Neural cell (in vitro differentiated cells): ENCODE measurements at regions not wholly inside any gene's neighbourhood (a gene's known extent, or its start where the extent isn't known, plus 50 kb on each side); places are given as distances from the start of the nearest gene placed in this dataset.

Source experiments
- H2AFZ ChIP-seq: fragments of 200-600, 300-800 bp; sonication (generic), shearing (Covaris generic); 2 replicates; pipeline ENCODE4 v1.6.0; 2014; ENCODE audit warnings: low read depth, mild to moderate bottlenecking, antibody characterized with exemption, low read length, moderate library complexity
- H3F3A ChIP-seq: fragments of 200-600 bp; shearing (Covaris generic); 2 replicates; pipeline ENCODE4 v1.6.1; 2016; ENCODE audit warnings: mild to moderate bottlenecking, moderate library complexity, mixed read lengths, antibody characterized with exemption, low read length; ENCODE audit not compliant: insufficient read depth, poor library complexity, severe bottlenecking
- H3K27ac ChIP-seq: fragments of 200-600, 300-800 bp; sonication (generic), shearing (Covaris generic); 2 replicates; pipeline ENCODE4 v1.5.1; 2014; ENCODE audit warnings: mild to moderate bottlenecking, low read length, moderate library complexity
- H3K27me3 ChIP-seq: fragments of 300-800, 200-600 bp; sonication (generic), shearing (Covaris generic); 2 replicates; pipeline ENCODE4 v1.6.0; 2014; ENCODE audit warnings: mild to moderate bottlenecking, low read depth, low read length, moderate library complexity; ENCODE audit not compliant: insufficient read depth
- H3K36me3 ChIP-seq: fragments of 300-800, 200-600 bp; sonication (generic), shearing (Covaris generic); 2 replicates; pipeline ENCODE4 v1.5.1; 2014; ENCODE audit warnings: mild to moderate bottlenecking, antibody characterized with exemption, low read length, moderate library complexity; ENCODE audit not compliant: insufficient read depth
- H3K4me2 ChIP-seq: fragments of 300-800, 200-600 bp; sonication (generic), shearing (Covaris generic); 2 replicates; pipeline ENCODE4 v1.6.0; 2014; ENCODE audit warnings: mild to moderate bottlenecking, low read length
- H3K4me3 ChIP-seq: fragments of 300-800, 200-600 bp; sonication (generic), shearing (Covaris generic); 2 replicates; pipeline ENCODE4 v1.5.1; 2014; ENCODE audit warnings: mild to moderate bottlenecking, low read length, moderate library complexity
- H3K79me2 ChIP-seq: fragments of 200-600 bp; shearing (Covaris generic); replicated peaks from 2 replicates; pipeline ENCODE4 v1.6.0; 2014; ENCODE audit warnings: mild to moderate bottlenecking, low read length, moderate library complexity; ENCODE audit not compliant: insufficient read depth
- H3K9ac ChIP-seq: fragments of 300-800, 200-600 bp; sonication (generic), shearing (Covaris generic); 2 replicates; pipeline ENCODE4 v1.6.1; 2016; ENCODE audit warnings: mild to moderate bottlenecking, low read length, mixed read lengths
- H3K9me2 ChIP-seq: fragments of 200-600 bp; shearing (Covaris generic); 2 replicates; pipeline ENCODE4 v1.6.1; 2016; ENCODE audit warnings: mild to moderate bottlenecking, low read length, mixed read lengths; ENCODE audit not compliant: insufficient read depth
- H3K9me3 ChIP-seq: fragments of 200-600, 300-800 bp; sonication (generic), shearing (Covaris generic); 2 replicates; pipeline ENCODE4 v1.6.1; 2016; ENCODE audit warnings: mild to moderate bottlenecking, mixed run types, low read length, moderate library complexity, mixed read lengths
- H4K20me1 ChIP-seq: fragments of 200-600 bp; shearing (Covaris generic); 2 replicates; pipeline ENCODE4 v1.6.1; 2016; ENCODE audit warnings: mild to moderate bottlenecking, mixed run types; ENCODE audit not compliant: insufficient read depth
- CTCF ChIP-seq: fragments of 450-650 bp; IDR thresholded peaks from 2 replicates; pipeline ENCODE4 v1.5.1; 2014; ENCODE audit warnings: antibody characterized with exemption, mild to moderate bottlenecking, moderate library complexity; ENCODE audit not compliant: poor library complexity, severe bottlenecking
- EP300 ChIP-seq: fragments of 450-650 bp; conservative IDR thresholded peaks from 2 replicates; pipeline ENCODE4 v1.6.1; 2014; ENCODE audit warnings: antibody characterized with exemption, mild to moderate bottlenecking, moderate library complexity; ENCODE audit not compliant: poor library complexity, severe bottlenecking
- EZH2 ChIP-seq: fragments of 200-600, 300-800 bp; shearing (Covaris generic), sonication (generic); IDR thresholded peaks from 2 replicates; pipeline ENCODE4 v1.6.1; 2014; ENCODE audit warnings: antibody characterized with exemption, low read length, borderline replicate concordance, mild to moderate bottlenecking; ENCODE audit not compliant: insufficient read depth, poor library complexity, severe bottlenecking
- MXI1 ChIP-seq: fragments of 450-650 bp; conservative IDR thresholded peaks from 2 replicates; pipeline ENCODE4 v1.6.1; 2014; ENCODE audit warnings: antibody characterized with exemption, mild to moderate bottlenecking; ENCODE audit not compliant: poor library complexity, severe bottlenecking
- POLR2AphosphoS5 ChIP-seq: IDR thresholded peaks from 2 replicates; pipeline ENCODE4 v1.6.1; 2012
- RAD21 ChIP-seq: fragments of 450-650 bp; conservative IDR thresholded peaks from 2 replicates; pipeline ENCODE4 v1.6.1; 2014; ENCODE audit warnings: antibody characterized with exemption, mild to moderate bottlenecking, moderate library complexity
- SMC3 ChIP-seq: fragments of 450-650 bp; conservative IDR thresholded peaks from 2 replicates; pipeline ENCODE4 v1.6.1; 2014; ENCODE audit warnings: antibody characterized with exemption, mild to moderate bottlenecking, moderate library complexity; ENCODE audit not compliant: poor library complexity
- TAF1 ChIP-seq: IDR thresholded peaks from 2 replicates; pipeline ENCODE4 v1.6.1; 2012; ENCODE audit warnings: low read depth
- TF ChIP-seq, protein P1 (sequence below): IDR thresholded peaks from 2 replicates; pipeline ENCODE4 v1.6.1; 2012; ENCODE audit warnings: borderline replicate concordance

GRCh38 chr3:152539191-152539764 is 270.5 kb downstream of the MBNL1 start:
- Histone ChIP-seq H3K9me2 (no peaks in the 10 kb centered on the region), H3K79me2 (no peaks in the 10 kb centered on the region), H3K4me3 (no peak overlapping the region), H3K4me2 (no peak overlapping the region), H3K9ac (no peak overlapping the region), H3K36me3 (no peaks in the 10 kb centered on the region), H3K9me3 (no peaks in the 10 kb centered on the region), H3K27ac (no peak overlapping the region), H4K20me1 (no peaks in the 10 kb centered on the region), H3F3A (no peaks in the 10 kb centered on the region), H2AFZ (no peak overlapping the region), H3K27me3 (no peaks in the 10 kb centered on the region)
- TF ChIP-seq SMC3 (no peak), POLR2AphosphoS5 (no peak)
- TF ChIP-seq, protein P1, sequence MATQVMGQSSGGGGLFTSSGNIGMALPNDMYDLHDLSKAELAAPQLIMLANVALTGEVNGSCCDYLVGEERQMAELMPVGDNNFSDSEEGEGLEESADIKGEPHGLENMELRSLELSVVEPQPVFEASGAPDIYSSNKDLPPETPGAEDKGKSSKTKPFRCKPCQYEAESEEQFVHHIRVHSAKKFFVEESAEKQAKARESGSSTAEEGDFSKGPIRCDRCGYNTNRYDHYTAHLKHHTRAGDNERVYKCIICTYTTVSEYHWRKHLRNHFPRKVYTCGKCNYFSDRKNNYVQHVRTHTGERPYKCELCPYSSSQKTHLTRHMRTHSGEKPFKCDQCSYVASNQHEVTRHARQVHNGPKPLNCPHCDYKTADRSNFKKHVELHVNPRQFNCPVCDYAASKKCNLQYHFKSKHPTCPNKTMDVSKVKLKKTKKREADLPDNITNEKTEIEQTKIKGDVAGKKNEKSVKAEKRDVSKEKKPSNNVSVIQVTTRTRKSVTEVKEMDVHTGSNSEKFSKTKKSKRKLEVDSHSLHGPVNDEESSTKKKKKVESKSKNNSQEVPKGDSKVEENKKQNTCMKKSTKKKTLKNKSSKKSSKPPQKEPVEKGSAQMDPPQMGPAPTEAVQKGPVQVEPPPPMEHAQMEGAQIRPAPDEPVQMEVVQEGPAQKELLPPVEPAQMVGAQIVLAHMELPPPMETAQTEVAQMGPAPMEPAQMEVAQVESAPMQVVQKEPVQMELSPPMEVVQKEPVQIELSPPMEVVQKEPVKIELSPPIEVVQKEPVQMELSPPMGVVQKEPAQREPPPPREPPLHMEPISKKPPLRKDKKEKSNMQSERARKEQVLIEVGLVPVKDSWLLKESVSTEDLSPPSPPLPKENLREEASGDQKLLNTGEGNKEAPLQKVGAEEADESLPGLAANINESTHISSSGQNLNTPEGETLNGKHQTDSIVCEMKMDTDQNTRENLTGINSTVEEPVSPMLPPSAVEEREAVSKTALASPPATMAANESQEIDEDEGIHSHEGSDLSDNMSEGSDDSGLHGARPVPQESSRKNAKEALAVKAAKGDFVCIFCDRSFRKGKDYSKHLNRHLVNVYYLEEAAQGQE: no peak

- no peaks in the 10 kb centered on the region for H3K27me3 ChIP-seq
- no peaks in the 10 kb centered on the region for H3K36me3 ChIP-seq
- no peaks in the 10 kb centered on the region for H4K20me1 ChIP-seq
- no peak overlapping the region for H2AFZ ChIP-seq
- no peak overlapping the region for H3K27ac ChIP-seq
- H3K9me3 ChIP-seq: no peaks in the 10 kb centered on the region
- H3K9me2 ChIP-seq: no peaks in the 10 kb centered on the region
- H3K9ac ChIP-seq: no peak overlapping the region
- no peaks in the 10 kb centered on the region for H3F3A ChIP-seq
- H3K79me2 ChIP-seq: no peaks in the 10 kb centered on the region
- no peak overlapping the region for H3K4me3 ChIP-seq
- TF ChIP-seq, protein P1: no peak
- TF ChIP-seq TAF1: no peak
- TF ChIP-seq CTCF: no peak
- no peak for TF ChIP-seq EZH2
- no peak for TF ChIP-seq POLR2AphosphoS5
- no peak for TF ChIP-seq RAD21
- no peak for TF ChIP-seq MXI1
- no peak for TF ChIP-seq EP300
- no peak overlapping the region for H3K4me2 ChIP-seq
These were observed 271.4 kb downstream of the MBNL1 start for GRCh38 chr3:152540120-152540519.
